GM19463 (cell line): ENCODE measurements at regions not wholly inside any gene's neighbourhood (a gene's known extent, or its start where the extent isn't known, plus 50 kb on each side); places are given as distances from the start of the nearest gene placed in this dataset.
"Not testable (repeated sequence)": the region's sequence is repeated elsewhere in the genome, so short reads cannot be mapped to it uniquely, and the experiment has no call there.

Source experiments
- ATAC-seq: cut with Tn5 transposase; IDR thresholded peaks from one replicate; pipeline ENCODE4 v1.9.1; 2021; ENCODE audit warnings: mild to moderate bottlenecking, moderate library complexity; ENCODE audit not compliant: unreplicated experiment

GRCh38 chr7:81198766-81199165 lies 279.9 kb upstream of the SEMA3C start:
- ATAC-seq, result no peak

GRCh38 chr7:81197266-81197665 lies 278.4 kb upstream of the SEMA3C start:
- no peak for ATAC-seq

- ATAC-seq, result no peak
Measured at GRCh38 chr7:81195033-81195432, 276.2 kb upstream of the SEMA3C start.

GRCh38 chr7:81190997-81191768 lies 272.3 kb upstream of the SEMA3C start:
- no peak for ATAC-seq

- no peak for ATAC-seq
Measured at GRCh38 chr7:81187753-81188152, 268.9 kb upstream of the SEMA3C start.

- ATAC-seq, result no peak
Measured at GRCh38 chr7:81186691-81187090, 267.8 kb upstream of the SEMA3C start.

- ATAC-seq, result no peak
Measured at GRCh38 chr7:81185072-81185471, 266.2 kb upstream of the SEMA3C start.

GRCh38 chr7:81183326-81183725 lies 264.5 kb upstream of the SEMA3C start:
- no peak for ATAC-seq

GRCh38 chr7:81182056-81182455 lies 263.2 kb upstream of the SEMA3C start:
- ATAC-seq, result not testable (repeated sequence)

- no peak for ATAC-seq
Measured at GRCh38 chr7:81181066-81181465, 262.2 kb upstream of the SEMA3C start.

GRCh38 chr7:81180573-81180972 lies 261.7 kb upstream of the SEMA3C start:
- no peak for ATAC-seq

- ATAC-seq, result no peak
Measured at GRCh38 chr7:81175275-81175940, 256.6 kb upstream of the SEMA3C start.

GRCh38 chr7:81173766-81174281 lies 255.0 kb upstream of the SEMA3C start:
- ATAC-seq, result no peak

GRCh38 chr7:81170291-81170690 lies 251.4 kb upstream of the SEMA3C start:
- no peak for ATAC-seq

GRCh38 chr7:81167934-81168333 lies 249.1 kb upstream of the SEMA3C start:
- ATAC-seq, result no peak

GRCh38 chr7:81165070-81165469 lies 246.2 kb upstream of the SEMA3C start:
- ATAC-seq, result no peak

GRCh38 chr7:81162771-81163525 lies 244.1 kb upstream of the SEMA3C start:
- ATAC-seq, result no peak

- ATAC-seq, result no peak
Measured at GRCh38 chr7:81162234-81162633, 243.4 kb upstream of the SEMA3C start.

GRCh38 chr7:81161451-81162075 lies 242.7 kb upstream of the SEMA3C start:
- ATAC-seq, result no peak

GRCh38 chr7:81159402-81159801 lies 240.6 kb upstream of the SEMA3C start:
- no peak for ATAC-seq

- no peak for ATAC-seq
Measured at GRCh38 chr7:81158189-81158588, 239.3 kb upstream of the SEMA3C start.
